Calu3 (cell line): ENCODE measurements at regions not wholly inside any gene's neighbourhood (a gene's known extent, or its start where the extent isn't known, plus 50 kb on each side); places are given as distances from the start of the nearest gene placed in this dataset.

Experiments used
- BruUV-seq: library from RNA; stranded (reverse); fragments of 400-500 nt; replicated peaks from 2 replicates; lab custom pipeline; 2021; lab: Mats Ljungman, UMichigan
- CTCF ChIA-PET: fragments of 300-600 bp; sonication (Branson Sonifier 250); formaldehyde crosslinking; loops from one replicate; lab custom pipeline; 2022; ENCODE audit warnings: antibody characterized with exemption; lab: Charles Lee
- DNase-seq: peaks from one replicate; pipeline ENCODE4 v3.0.0; 2022
- H3K27ac Mint-ChIP-seq: one replicate; pipeline ENCODE4 v1.8.0; 2022; ENCODE audit warnings: mixed read lengths; ENCODE audit not compliant: unreplicated experiment
- H3K27me3 Mint-ChIP-seq: one replicate; pipeline ENCODE4 v1.8.0; 2022; ENCODE audit warnings: mixed read lengths; ENCODE audit not compliant: unreplicated experiment
- H3K36me3 Mint-ChIP-seq: one replicate; pipeline ENCODE4 v1.8.0; 2022; ENCODE audit warnings: mild to moderate bottlenecking, moderate library complexity, mixed read lengths; ENCODE audit not compliant: insufficient read depth, unreplicated experiment
- H3K4me1 Mint-ChIP-seq: one replicate; pipeline ENCODE4 v1.8.0; 2022; ENCODE audit warnings: mild to moderate bottlenecking, low read depth, mixed read lengths; ENCODE audit not compliant: unreplicated experiment
- H3K4me3 Mint-ChIP-seq: one replicate; pipeline ENCODE4 v1.8.0; 2022; ENCODE audit warnings: mild to moderate bottlenecking, low read depth, moderate library complexity, mixed read lengths; ENCODE audit not compliant: unreplicated experiment
- H3K9me3 Mint-ChIP-seq: one replicate; pipeline ENCODE4 v1.8.0; 2022; ENCODE audit warnings: low read depth, mixed read lengths; ENCODE audit not compliant: unreplicated experiment
- intact Hi-C: fragments of 100-400 bp; cut with micrococcal nuclease; formaldehyde crosslinking; loops from one replicate; pipeline ENCODE4 v1.10.0; 2022; ENCODE audit not compliant: unreplicated experiment
- TF ChIP-seq, protein P1 (sequence below): fragments of 200-600 bp; IDR thresholded peaks from one replicate; pipeline ENCODE4 v1.8.0; 2022; ENCODE audit warnings: antibody characterized with exemption; ENCODE audit not compliant: unreplicated experiment

DNA sequence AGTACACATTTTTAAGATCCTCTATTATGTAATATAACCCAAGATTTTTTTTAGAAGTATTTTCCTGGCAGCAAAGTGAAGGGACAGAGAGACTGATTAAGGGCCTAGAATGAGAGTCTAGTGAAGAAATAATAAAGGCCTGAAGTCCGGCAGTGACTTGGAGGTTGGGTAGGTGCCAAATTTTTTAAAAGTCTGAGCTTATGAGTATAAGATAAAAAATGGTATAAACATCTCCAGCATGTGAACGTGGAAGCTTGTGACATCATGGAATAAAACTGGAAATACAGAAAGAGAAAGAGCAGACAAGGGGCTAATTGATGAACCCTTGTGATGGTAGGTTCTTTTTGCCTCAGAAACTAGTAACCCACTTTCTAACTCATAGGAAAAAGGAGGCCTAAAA is 174.6 kb downstream of the SUCLA2 start:
- intact Hi-C loops: no loop called here
- H3K27me3 Mint-ChIP-seq: no peaks in the 10 kb centered on the region
- no peak overlapping the region for H3K4me3 Mint-ChIP-seq
- H3K4me1 Mint-ChIP-seq: no peaks in the 10 kb centered on the region
- CTCF ChIA-PET: no interaction called here
- no TSS peak for BruUV-seq
- TF ChIP-seq, protein P1, sequence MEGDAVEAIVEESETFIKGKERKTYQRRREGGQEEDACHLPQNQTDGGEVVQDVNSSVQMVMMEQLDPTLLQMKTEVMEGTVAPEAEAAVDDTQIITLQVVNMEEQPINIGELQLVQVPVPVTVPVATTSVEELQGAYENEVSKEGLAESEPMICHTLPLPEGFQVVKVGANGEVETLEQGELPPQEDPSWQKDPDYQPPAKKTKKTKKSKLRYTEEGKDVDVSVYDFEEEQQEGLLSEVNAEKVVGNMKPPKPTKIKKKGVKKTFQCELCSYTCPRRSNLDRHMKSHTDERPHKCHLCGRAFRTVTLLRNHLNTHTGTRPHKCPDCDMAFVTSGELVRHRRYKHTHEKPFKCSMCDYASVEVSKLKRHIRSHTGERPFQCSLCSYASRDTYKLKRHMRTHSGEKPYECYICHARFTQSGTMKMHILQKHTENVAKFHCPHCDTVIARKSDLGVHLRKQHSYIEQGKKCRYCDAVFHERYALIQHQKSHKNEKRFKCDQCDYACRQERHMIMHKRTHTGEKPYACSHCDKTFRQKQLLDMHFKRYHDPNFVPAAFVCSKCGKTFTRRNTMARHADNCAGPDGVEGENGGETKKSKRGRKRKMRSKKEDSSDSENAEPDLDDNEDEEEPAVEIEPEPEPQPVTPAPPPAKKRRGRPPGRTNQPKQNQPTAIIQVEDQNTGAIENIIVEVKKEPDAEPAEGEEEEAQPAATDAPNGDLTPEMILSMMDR: no peak
- no peaks in the 10 kb centered on the region for H3K36me3 Mint-ChIP-seq
- no peak overlapping the region for H3K27ac Mint-ChIP-seq
- H3K9me3 Mint-ChIP-seq: peaks cover 5% of the 10 kb centered on the region
- no peak for DNase-seq

DNA sequence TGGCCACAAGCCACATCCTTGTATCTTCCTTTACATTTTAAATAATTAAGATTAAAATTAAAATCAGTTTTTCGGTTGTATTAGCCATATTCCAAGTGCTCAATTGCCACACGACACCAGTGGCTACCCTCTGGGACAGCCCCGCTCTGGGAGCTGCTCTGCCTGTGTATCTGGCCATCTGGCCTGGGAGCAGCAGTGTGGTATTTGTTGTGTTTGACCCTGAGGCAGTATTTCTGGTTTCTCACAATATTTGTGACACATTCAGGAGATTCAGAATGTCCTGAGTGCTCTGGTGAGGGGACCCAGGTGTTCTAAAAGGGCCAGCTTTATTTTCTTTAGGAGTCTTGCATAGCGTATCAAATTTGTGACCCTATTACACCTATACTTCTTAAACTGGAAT is 179.0 kb downstream of the SUCLA2 start:
- DNase-seq: no peak
- H3K4me3 Mint-ChIP-seq: no peak overlapping the region
- peaks cover 8% of the 10 kb centered on the region for H3K4me1 Mint-ChIP-seq
- intact Hi-C loops: no loop called here
- TF ChIP-seq, protein P1: no peak
- no peak overlapping the region for H3K27ac Mint-ChIP-seq
- H3K9me3 Mint-ChIP-seq: peaks cover 5% of the 10 kb centered on the region
- no TSS peak for BruUV-seq
- no peaks in the 10 kb centered on the region for H3K36me3 Mint-ChIP-seq
- CTCF ChIA-PET: interaction anchor here (0.6 kb wide), 1 partner anchor 611 kb away, joined by 4 read pairs; no protein-coding TSS in a partner anchor
- H3K27me3 Mint-ChIP-seq: no peaks in the 10 kb centered on the region

DNA sequence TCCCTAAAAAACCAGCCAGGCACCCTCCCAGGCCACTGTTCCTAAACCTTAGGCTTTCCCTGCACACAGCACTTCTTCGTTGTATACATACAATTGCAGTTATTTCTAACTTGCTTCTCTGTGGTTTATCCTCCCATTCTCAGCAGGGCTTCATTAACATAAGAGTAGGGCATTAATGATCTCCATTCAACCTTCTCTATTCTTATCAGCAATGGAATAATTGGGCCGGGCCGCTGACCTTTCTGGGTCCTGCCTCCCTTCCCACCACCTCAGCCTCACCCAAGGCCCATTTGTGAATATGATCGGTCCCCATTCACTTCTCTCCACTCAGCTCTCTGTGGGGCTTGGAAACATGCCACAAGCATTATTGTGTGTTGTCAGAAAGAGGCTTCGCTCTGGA is 184.2 kb downstream of the SUCLA2 start:
- no peak overlapping the region for H3K4me3 Mint-ChIP-seq
- CTCF ChIA-PET: interaction anchor here (1.3 kb wide), 1 partner anchor 14 kb away, joined by 4 read pairs; no protein-coding TSS in a partner anchor
- peaks cover 9% of the 10 kb centered on the region for H3K4me1 Mint-ChIP-seq
- no peak overlapping the region for H3K27ac Mint-ChIP-seq
- TF ChIP-seq, protein P1: no peak
- no peaks in the 10 kb centered on the region for H3K9me3 Mint-ChIP-seq
- intact Hi-C loops: no loop called here
- no peak for DNase-seq
- no peaks in the 10 kb centered on the region for H3K27me3 Mint-ChIP-seq
- no peaks in the 10 kb centered on the region for H3K36me3 Mint-ChIP-seq
- no TSS peak for BruUV-seq

GRCh38 chr13:47813718-47814117 is 187.4 kb downstream of the SUCLA2 start:
- Mint-ChIP-seq H3K9me3 (no peaks in the 10 kb centered on the region), H3K36me3 (no peaks in the 10 kb centered on the region), H3K27ac (no peak overlapping the region), H3K4me3 (no peak overlapping the region), H3K4me1 (peaks cover 16% of the 10 kb centered on the region), H3K27me3 (no peaks in the 10 kb centered on the region)
- CTCF ChIA-PET: interaction anchor here (0.5 kb wide), 1 partner anchor 711 kb away, joined by 3 read pairs; no protein-coding TSS in a partner anchor
- BruUV-seq: no TSS peak
- intact Hi-C loops: no loop called here
- no peak for DNase-seq
- TF ChIP-seq, protein P1: no peak
